Left lung (tissue), 4 donors: ENCODE measurements at regions not wholly inside any gene's neighbourhood (a gene's known extent, or its start where the extent isn't known, plus 50 kb on each side); places are given as distances from the start of the nearest gene placed in this dataset.
A peak's percentile ranks its signal among the peaks of the same experiment; 100 is the strongest.

Source experiments
- ATAC-seq: fragments of 200-7000 bp; cut with Tn5 transposase; one replicate; pipeline ENCODE4 v1.9.1; 2020; ENCODE audit warnings: moderate library complexity
- DNase-seq, 4 donors: peaks; one replicate each; pipeline ENCODE4 v3.0.0-alpha.2; 2013 to 2020
- H3K27ac ChIP-seq, 2 donors: fragments of 200-600 bp; sonication (generic) in 1 of 2; one replicate each; pipeline versions ENCODE4 v1.5.0 to v1.8.0; 2020 to 2021
- H3K27me3 ChIP-seq, 2 donors: fragments of 200-600 bp; sonication (generic) in 1 of 2; one replicate each; pipeline versions ENCODE4 v1.5.0 to v1.8.0; 2020 to 2021
- H3K36me3 ChIP-seq, 2 donors: fragments of 200-600 bp; sonication (generic) in 1 of 2; one replicate each; pipeline versions ENCODE4 v1.5.0 to v1.8.0; 2020 to 2021
- H3K4me1 ChIP-seq, 2 donors: fragments of 200-600 bp; one replicate each; pipeline ENCODE4 v1.8.0; 2021
- H3K4me3 ChIP-seq, 2 donors: fragments of 200-600 bp; sonication (generic) in 1 of 2; one replicate each; pipeline versions ENCODE4 v1.5.0 to v1.8.0; 2020 to 2021; ENCODE audit warnings: mild to moderate bottlenecking in 1 of 2
- H3K9me3 ChIP-seq, 2 donors: fragments of 200-600 bp; sonication (generic) in 1 of 2; one replicate each; pipeline versions ENCODE4 v1.5.0 to v1.8.0; 2020 to 2021
- intact Hi-C, 2 donors: fragments of 100-400 bp; cut with DNase I; formaldehyde crosslinking; loops; one replicate each; pipeline versions ENCODE4 v1.11.2 to v1.14.2; 2022
- TF ChIP-seq, protein P1 (sequence below), 2 donors: fragments of 200-600 bp; sonication (generic) in 1 of 2; IDR thresholded peaks; one replicate each; pipeline versions ENCODE4 v1.5.0 to v1.8.0; 2021; ENCODE audit warnings: antibody characterized with exemption in 2 of 2
- donor health status: DM: no; HTN: yes; CAD: no.
- donor health status: DM: no; HTN: no; CAD: no.

DNA sequence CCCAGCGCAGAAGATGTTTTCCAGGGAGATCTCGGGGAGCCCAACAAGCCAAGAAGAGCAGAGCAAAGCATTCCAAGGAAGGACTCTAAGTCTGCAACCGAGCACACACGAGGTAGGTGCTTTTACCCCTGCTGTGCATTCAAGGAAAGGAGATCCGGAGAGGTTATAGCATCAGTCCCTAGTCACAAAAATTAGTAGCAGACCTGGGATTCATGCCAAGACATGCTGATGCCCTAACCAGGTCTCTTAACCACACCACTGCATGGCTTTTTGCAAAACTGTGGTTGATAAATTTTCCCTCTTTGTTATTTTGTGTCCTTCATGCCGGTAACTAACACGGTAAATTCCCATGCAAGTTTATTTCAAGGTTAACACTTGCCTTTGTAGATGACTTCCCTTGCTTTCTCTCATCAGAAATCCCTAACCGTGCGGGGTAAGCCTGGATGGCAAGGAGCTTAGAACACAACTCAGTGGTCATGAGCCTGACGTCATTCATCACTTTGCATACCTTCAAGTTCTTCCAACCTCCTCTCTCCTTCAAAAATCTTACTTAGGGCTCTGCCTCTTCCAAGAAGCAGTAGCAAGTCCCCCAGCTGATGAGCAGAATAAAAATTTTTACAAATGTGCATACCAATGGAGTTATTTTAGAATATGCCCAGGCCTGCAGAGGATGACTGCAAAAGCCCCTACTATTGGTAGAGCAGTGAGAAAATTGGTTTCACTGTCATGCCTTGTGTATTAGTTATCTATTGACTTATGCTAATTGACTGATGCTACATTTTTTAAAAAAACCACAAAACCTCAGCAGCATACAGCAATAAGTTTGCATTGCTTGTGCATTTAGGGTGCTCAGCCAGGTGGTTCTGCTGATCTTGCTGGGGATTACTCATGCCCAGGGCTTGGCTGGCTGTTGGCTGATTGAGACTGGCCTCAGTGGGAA lies 465.1 kb downstream of the MN1 start:
- intact Hi-C loops, result no loop called here
- TF ChIP-seq, protein P1, sequence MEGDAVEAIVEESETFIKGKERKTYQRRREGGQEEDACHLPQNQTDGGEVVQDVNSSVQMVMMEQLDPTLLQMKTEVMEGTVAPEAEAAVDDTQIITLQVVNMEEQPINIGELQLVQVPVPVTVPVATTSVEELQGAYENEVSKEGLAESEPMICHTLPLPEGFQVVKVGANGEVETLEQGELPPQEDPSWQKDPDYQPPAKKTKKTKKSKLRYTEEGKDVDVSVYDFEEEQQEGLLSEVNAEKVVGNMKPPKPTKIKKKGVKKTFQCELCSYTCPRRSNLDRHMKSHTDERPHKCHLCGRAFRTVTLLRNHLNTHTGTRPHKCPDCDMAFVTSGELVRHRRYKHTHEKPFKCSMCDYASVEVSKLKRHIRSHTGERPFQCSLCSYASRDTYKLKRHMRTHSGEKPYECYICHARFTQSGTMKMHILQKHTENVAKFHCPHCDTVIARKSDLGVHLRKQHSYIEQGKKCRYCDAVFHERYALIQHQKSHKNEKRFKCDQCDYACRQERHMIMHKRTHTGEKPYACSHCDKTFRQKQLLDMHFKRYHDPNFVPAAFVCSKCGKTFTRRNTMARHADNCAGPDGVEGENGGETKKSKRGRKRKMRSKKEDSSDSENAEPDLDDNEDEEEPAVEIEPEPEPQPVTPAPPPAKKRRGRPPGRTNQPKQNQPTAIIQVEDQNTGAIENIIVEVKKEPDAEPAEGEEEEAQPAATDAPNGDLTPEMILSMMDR (IDR thresholded peaks at IDR 0.05), result no peak
- DNase-seq (no peak), ATAC-seq (no peak)
- Histone ChIP-seq H3K9me3 (peaks cover 0 to under 1% of the 10 kb centered on the region in 2 donors), H3K36me3 (no peaks in the 10 kb centered on the region), H3K4me3 (no peak overlapping the region), H3K27ac (no peak overlapping the region), H3K4me1 (peaks cover 0 to 4% of the 10 kb centered on the region in 2 donors), H3K27me3 (peaks cover 1 to 6% of the 10 kb centered on the region in 2 donors)

- Histone ChIP-seq H3K36me3 (no peaks in the 10 kb centered on the region), H3K4me3 (no peak overlapping the region), H3K27ac (no peak overlapping the region), H3K9me3 (peaks cover 0 to 11% of the 10 kb centered on the region in 2 donors), H3K27me3 (no peaks in the 10 kb centered on the region), H3K4me1 (no peaks in the 10 kb centered on the region)
- DNase-seq (no peak), ATAC-seq (no peak)
- intact Hi-C loops, result no loop called here
- TF ChIP-seq, protein P1 (IDR thresholded peaks at IDR 0.05), result no peak
Measured at GRCh38 chr22:27337676-27338075, 463.9 kb downstream of the MN1 start.

GRCh38 chr22:27340047-27340446 lies 461.5 kb downstream of the MN1 start:
- ATAC-seq, result no peak
- TF ChIP-seq, protein P1 (IDR thresholded peaks at IDR 0.05), result no peak
- Histone ChIP-seq H3K4me1 (no peaks in the 10 kb centered on the region), H3K9me3 (peaks cover 0 to 11% of the 10 kb centered on the region in 2 donors), H3K27me3 (no peaks in the 10 kb centered on the region), H3K4me3 (no peak overlapping the region), H3K36me3 (no peaks in the 10 kb centered on the region), H3K27ac (no peak overlapping the region)
- DNase-seq, result no peak
- intact Hi-C loops, result no loop called here

- TF ChIP-seq, protein P1 (IDR thresholded peaks at IDR 0.05), result no peak
- peak; percentile 60 for ATAC-seq
- intact Hi-C loops, result no loop called here
Measured at GRCh38 chr22:27344546-27344945, 457.0 kb downstream of the MN1 start.

DNA sequence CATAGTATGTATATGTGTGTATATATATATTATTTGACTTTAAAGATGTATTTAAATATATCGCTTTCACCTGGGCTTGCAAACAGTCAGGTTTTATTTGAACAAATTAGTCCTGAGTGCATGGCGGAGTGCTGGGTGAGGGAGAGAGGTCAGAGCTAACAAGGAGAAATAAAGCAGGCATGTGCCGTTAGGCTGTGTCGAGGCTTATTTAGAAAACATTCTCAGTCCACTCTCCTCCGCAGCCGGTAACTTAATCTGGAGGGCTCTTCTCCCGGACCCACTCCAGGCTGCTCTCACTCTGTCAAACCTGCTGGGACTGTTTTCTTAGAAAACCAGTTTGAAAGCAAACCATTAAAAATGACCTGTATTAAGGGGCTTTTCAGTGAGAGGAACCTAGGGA lies 455.9 kb downstream of the MN1 start:
- intact Hi-C loops, result no loop called here

More at GRCh38 chr22:27344546-27344945, 457.0 kb downstream of the MN1 start:
- no peak for DNase-seq
- Histone ChIP-seq H3K4me3 (no peak overlapping the region), H3K27ac (no peak overlapping the region), H3K9me3 (peaks cover 0 to 11% of the 10 kb centered on the region in 2 donors), H3K4me1 (no peaks in the 10 kb centered on the region), H3K27me3 (no peaks in the 10 kb centered on the region), H3K36me3 (no peaks in the 10 kb centered on the region)

More for the DNA sequence above, 455.9 kb downstream of the MN1 start:
- H3K27ac ChIP-seq, result no peak overlapping the region
- peaks cover 0 to 14% of the 10 kb centered on the region in 2 donors for H3K9me3 ChIP-seq
- TF ChIP-seq, protein P1 (IDR thresholded peaks at IDR 0.05), result no peak
- H3K27me3 ChIP-seq, result no peaks in the 10 kb centered on the region
- DNase-seq (peak in 2 of 4 donors; percentile 38 to 61), ATAC-seq (peak; percentile 87)
- H3K4me3 ChIP-seq, result no peak overlapping the region
- H3K36me3 ChIP-seq, result no peaks in the 10 kb centered on the region
- H3K4me1 ChIP-seq, result no peaks in the 10 kb centered on the region
